NCI-H1694 treated with DMSO at 0.1 percent for 48 hours (cell line): ENCODE measurements at regions not wholly inside any gene's neighbourhood (a gene's known extent, or its start where the extent isn't known, plus 50 kb on each side); places are given as distances from the start of the nearest gene placed in this dataset.
"Not testable (repeated sequence)": the region's sequence is repeated elsewhere in the genome, so short reads cannot be mapped to it uniquely, and the experiment has no call there.

Experiments
- DNase-seq: peaks from one replicate; lab custom pipeline; 2025; lab: John Stamatoyannopoulos, UW

GRCh38 chr4:178173771-178174170 lies 731.5 kb upstream of the AGA start:
- DNase-seq, result no peak

- no peak for DNase-seq
These were observed 732.5 kb upstream of the AGA start for GRCh38 chr4:178174756-178175155.

GRCh38 chr4:178185517-178185916 lies 743.3 kb upstream of the AGA start:
- DNase-seq, result no peak

GRCh38 chr4:178192611-178193010 lies 750.4 kb upstream of the AGA start:
- no peak for DNase-seq

GRCh38 chr4:178196751-178197374 lies 754.6 kb upstream of the AGA start:
- no peak for DNase-seq

GRCh38 chr4:178198691-178199090 lies 756.5 kb upstream of the AGA start:
- no peak for DNase-seq

- no peak for DNase-seq
These were observed 760.2 kb upstream of the AGA start for GRCh38 chr4:178202422-178202821.

GRCh38 chr4:178205826-178206225 lies 763.6 kb upstream of the AGA start:
- no peak for DNase-seq

- DNase-seq, result no peak
These were observed 773.1 kb upstream of the AGA start for GRCh38 chr4:178215309-178215708.

GRCh38 chr4:178215763-178216162 lies 773.5 kb upstream of the AGA start:
- DNase-seq, result no peak

- DNase-seq, result not testable (repeated sequence)
These were observed 784.2 kb upstream of the AGA start for GRCh38 chr4:178226421-178226820.

- DNase-seq, result no peak
These were observed 791.7 kb upstream of the AGA start for GRCh38 chr4:178233906-178234305.

GRCh38 chr4:178240891-178241290 lies 798.7 kb upstream of the AGA start:
- DNase-seq, result no peak

- DNase-seq, result no peak
These were observed 799.4 kb upstream of the AGA start for GRCh38 chr4:178241601-178242118.

GRCh38 chr4:178242655-178243054 lies 800.4 kb upstream of the AGA start:
- no peak for DNase-seq

GRCh38 chr4:178244785-178245184 lies 802.5 kb upstream of the AGA start:
- DNase-seq, result no peak

GRCh38 chr4:178255172-178255571 lies 812.9 kb upstream of the AGA start:
- no peak for DNase-seq

GRCh38 chr4:178258603-178259002 lies 816.4 kb upstream of the AGA start:
- no peak for DNase-seq

GRCh38 chr4:178259566-178259965 lies 817.3 kb upstream of the AGA start:
- no peak for DNase-seq

GRCh38 chr4:178264001-178264400 lies 821.8 kb upstream of the AGA start:
- no peak for DNase-seq

GRCh38 chr4:178271386-178271785 lies 829.1 kb upstream of the AGA start:
- DNase-seq, result no peak

GRCh38 chr4:178273168-178273567 lies 830.9 kb upstream of the AGA start:
- no peak for DNase-seq

GRCh38 chr4:178275671-178276360 lies 833.6 kb upstream of the AGA start:
- no peak for DNase-seq

- DNase-seq, result no peak
These were observed 838.1 kb upstream of the AGA start for GRCh38 chr4:178280362-178280761.
